ENCODE measurements at regions not wholly inside any gene's neighbourhood (a gene's known extent, or its start where the extent isn't known, plus 50 kb on each side); places are given as distances from the start of the nearest gene placed in this dataset.

GRCh38 chr1:177424744-177425143, 254.0 kb downstream of the BRINP2 start:
- H3K4me3 ChIP-seq (ENCODE audit: insufficient read depth, low read length, poor library complexity, severe bottlenecking) = no peak overlapping the region
- H3K27me3 ChIP-seq (ENCODE audit: low read length) = no peaks in the 10 kb centered on the region
- H2AFZ ChIP-seq (ENCODE audit: low read depth, low read length, severe bottlenecking) = no peak overlapping the region
- H3F3A ChIP-seq (ENCODE audit: insufficient read depth) = no peaks in the 10 kb centered on the region
- H3K9me2 ChIP-seq (replicated peaks; ENCODE audit: insufficient read depth, low read length) = no peaks in the 10 kb centered on the region
- no peaks in the 10 kb centered on the region for H3K9me3 ChIP-seq (ENCODE audit: insufficient read depth, low read length)
- no peak overlapping the region for H3K4me2 ChIP-seq (ENCODE audit: low read depth, low read length, poor library complexity, severe bottlenecking)
- H3K79me2 ChIP-seq (ENCODE audit: insufficient read depth, low read length) = no peaks in the 10 kb centered on the region
- H3K27ac ChIP-seq (ENCODE audit: low read depth, low read length) = no peak overlapping the region
- H4K20me1 ChIP-seq (ENCODE audit: low read depth, low read length) = no peaks in the 10 kb centered on the region
- no peak overlapping the region for H3K9ac ChIP-seq (ENCODE audit: low read length)
- H3K36me3 ChIP-seq (ENCODE audit: low read length) = no peaks in the 10 kb centered on the region
- TF ChIP-seq EZH2phosphoT487 (conservative IDR thresholded peaks at IDR 0.05; ENCODE audit: low read length) = no peak
- TF ChIP-seq, protein P1, sequence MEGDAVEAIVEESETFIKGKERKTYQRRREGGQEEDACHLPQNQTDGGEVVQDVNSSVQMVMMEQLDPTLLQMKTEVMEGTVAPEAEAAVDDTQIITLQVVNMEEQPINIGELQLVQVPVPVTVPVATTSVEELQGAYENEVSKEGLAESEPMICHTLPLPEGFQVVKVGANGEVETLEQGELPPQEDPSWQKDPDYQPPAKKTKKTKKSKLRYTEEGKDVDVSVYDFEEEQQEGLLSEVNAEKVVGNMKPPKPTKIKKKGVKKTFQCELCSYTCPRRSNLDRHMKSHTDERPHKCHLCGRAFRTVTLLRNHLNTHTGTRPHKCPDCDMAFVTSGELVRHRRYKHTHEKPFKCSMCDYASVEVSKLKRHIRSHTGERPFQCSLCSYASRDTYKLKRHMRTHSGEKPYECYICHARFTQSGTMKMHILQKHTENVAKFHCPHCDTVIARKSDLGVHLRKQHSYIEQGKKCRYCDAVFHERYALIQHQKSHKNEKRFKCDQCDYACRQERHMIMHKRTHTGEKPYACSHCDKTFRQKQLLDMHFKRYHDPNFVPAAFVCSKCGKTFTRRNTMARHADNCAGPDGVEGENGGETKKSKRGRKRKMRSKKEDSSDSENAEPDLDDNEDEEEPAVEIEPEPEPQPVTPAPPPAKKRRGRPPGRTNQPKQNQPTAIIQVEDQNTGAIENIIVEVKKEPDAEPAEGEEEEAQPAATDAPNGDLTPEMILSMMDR (IDR thresholded peaks at IDR 0.05; ENCODE audit: insufficient read depth, low read length, poor library complexity, severe bottlenecking) = no peak

DNA sequence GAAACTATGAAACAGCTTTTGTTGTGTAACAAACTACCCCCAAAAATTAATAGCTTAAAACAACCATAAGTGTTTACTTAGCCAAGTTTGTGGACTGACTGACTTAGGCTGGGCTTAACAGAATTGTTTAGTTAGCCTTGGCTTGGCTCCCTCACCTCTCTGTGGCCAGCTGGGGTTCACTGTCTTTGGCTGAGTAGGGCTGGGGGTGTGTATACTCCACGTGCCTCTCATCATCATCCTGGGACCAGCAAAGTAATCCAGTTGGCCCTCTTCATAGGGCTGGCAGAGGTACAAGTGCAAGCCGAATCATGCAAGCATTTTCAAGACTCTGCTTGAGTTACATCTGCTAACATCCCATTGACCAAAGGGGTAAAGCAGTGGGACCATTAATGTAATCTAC, 252.3 kb downstream of the BRINP2 start:
- TF ChIP-seq EZH2phosphoT487 (conservative IDR thresholded peaks at IDR 0.05; ENCODE audit: low read length) = no peak
- TF ChIP-seq, protein P1 (IDR thresholded peaks at IDR 0.05; ENCODE audit: insufficient read depth, low read length, poor library complexity, severe bottlenecking) = no peak

GRCh38 chr1:177413982-177414596, 243.3 kb downstream of the BRINP2 start:
- TF ChIP-seq, protein P1 (IDR thresholded peaks at IDR 0.05; ENCODE audit: insufficient read depth, low read length, poor library complexity, severe bottlenecking) = no peak
- TF ChIP-seq EZH2phosphoT487 (conservative IDR thresholded peaks at IDR 0.05; ENCODE audit: low read length) = no peak
- Histone ChIP-seq H3F3A (ENCODE audit: insufficient read depth) (no peaks in the 10 kb centered on the region), H3K79me2 (ENCODE audit: insufficient read depth, low read length) (no peaks in the 10 kb centered on the region), H3K36me3 (ENCODE audit: low read length) (no peaks in the 10 kb centered on the region), H3K9ac (ENCODE audit: low read length) (no peak overlapping the region), H4K20me1 (ENCODE audit: low read depth, low read length) (no peaks in the 10 kb centered on the region), H3K9me3 (ENCODE audit: insufficient read depth, low read length) (no peaks in the 10 kb centered on the region), H3K27me3 (ENCODE audit: low read length) (no peaks in the 10 kb centered on the region), H2AFZ (ENCODE audit: low read depth, low read length, severe bottlenecking) (no peak overlapping the region), H3K27ac (ENCODE audit: low read depth, low read length) (no peak overlapping the region), H3K9me2 (replicated peaks; ENCODE audit: insufficient read depth, low read length) (no peaks in the 10 kb centered on the region; the same call in 1 of the 2 replicates), H3K4me3 (ENCODE audit: insufficient read depth, low read length, poor library complexity, severe bottlenecking) (no peak overlapping the region), H3K4me2 (ENCODE audit: low read depth, low read length, poor library complexity, severe bottlenecking) (no peak overlapping the region)

More for the DNA sequence above, 252.3 kb downstream of the BRINP2 start:
- no peaks in the 10 kb centered on the region for H3K79me2 ChIP-seq (ENCODE audit: insufficient read depth, low read length)
- H3K36me3 ChIP-seq (ENCODE audit: low read length) = no peaks in the 10 kb centered on the region
- H3F3A ChIP-seq (ENCODE audit: insufficient read depth) = no peaks in the 10 kb centered on the region
- no peak overlapping the region for H2AFZ ChIP-seq (ENCODE audit: low read depth, low read length, severe bottlenecking)
- H3K9me3 ChIP-seq (ENCODE audit: insufficient read depth, low read length) = no peaks in the 10 kb centered on the region
- no peak overlapping the region for H3K27ac ChIP-seq (ENCODE audit: low read depth, low read length)
- H4K20me1 ChIP-seq (ENCODE audit: low read depth, low read length) = no peaks in the 10 kb centered on the region
- no peak overlapping the region for H3K9ac ChIP-seq (ENCODE audit: low read length)
- no peak overlapping the region for H3K4me2 ChIP-seq (ENCODE audit: low read depth, low read length, poor library complexity, severe bottlenecking)
- H3K4me3 ChIP-seq (ENCODE audit: insufficient read depth, low read length, poor library complexity, severe bottlenecking) = no peak overlapping the region
- no peaks in the 10 kb centered on the region; the same call in 1 of the 2 replicates for H3K9me2 ChIP-seq (replicated peaks; ENCODE audit: insufficient read depth, low read length)
- no peaks in the 10 kb centered on the region for H3K27me3 ChIP-seq (ENCODE audit: low read length)

Data from SU-DHL-6 (cell line).